Gastroesophageal sphincter (tissue), 4 donors: ENCODE measurements at regions not wholly inside any gene's neighbourhood (a gene's known extent, or its start where the extent isn't known, plus 50 kb on each side); places are given as distances from the start of the nearest gene placed in this dataset.

Experiments used
- ATAC-seq: fragments of 150-250 bp; one replicate; pipeline ENCODE4 v1.9.1; 2016; ENCODE audit warnings: mild to moderate bottlenecking, moderate library complexity
- H3K27ac ChIP-seq, 4 donors: fragments of 200-600 bp; sonication (generic) in 3 of 4; 1 replicate in 3 of 4; 2 replicates in 1 of 4; pipeline ENCODE4 v1.5.1; 2016 to 2019
- H3K27me3 ChIP-seq: fragments of 200-600 bp; sonication (generic); one replicate; pipeline ENCODE4 v1.5.1; 2019
- H3K36me3 ChIP-seq, 2 donors: fragments of 200-600 bp; sonication (generic); one replicate each; pipeline ENCODE4 v1.5.1; 2019; ENCODE audit warnings: control low read depth in 1 of 2
- H3K4me1 ChIP-seq, 3 donors: fragments of 200-600 bp; sonication (generic); 1 replicate in 2 of 3; 2 replicates in 1 of 3; pipeline ENCODE4 v1.5.1; 2016 to 2019; ENCODE audit warnings: control low read depth in 2 of 3
- H3K4me3 ChIP-seq, 2 donors: fragments of 200-600 bp; sonication (generic); one replicate each; pipeline ENCODE4 v1.5.1; 2019; ENCODE audit warnings: mild to moderate bottlenecking in 1 of 2, moderate library complexity in 1 of 2
- H3K9me3 ChIP-seq, 3 donors: fragments of 200-600 bp; sonication (generic); one replicate each; pipeline ENCODE4 v1.5.1; 2017 to 2019; ENCODE audit warnings: control low read depth in 2 of 3
- CTCF ChIP-seq, 4 experiments: fragments of 200-600 bp in 2 of 4; fragments of 450-650 bp in 2 of 4; sonication (generic) in 1 of 4; IDR thresholded peaks; one replicate each; pipeline ENCODE4 v1.5.1; 2017 to 2019; ENCODE audit warnings: antibody characterized with exemption in 4 of 4, mild to moderate bottlenecking in 2 of 4, moderate library complexity in 2 of 4
- EP300 ChIP-seq: sonication (generic); formaldehyde crosslinking; IDR thresholded peaks from one replicate; pipeline ENCODE4 v1.6.1; 2017; ENCODE audit warnings: antibody characterized with exemption, mild to moderate bottlenecking
- POLR2A ChIP-seq, 2 donors: fragments of 450-650 bp; IDR thresholded peaks; one replicate each; pipeline ENCODE4 v1.6.1; 2017; ENCODE audit warnings: antibody characterized with exemption in 2 of 2, mild to moderate bottlenecking in 2 of 2, moderate library complexity in 1 of 2
- POLR2AphosphoS5 ChIP-seq: sonication (generic); formaldehyde crosslinking; IDR thresholded peaks from one replicate; pipeline ENCODE4 v1.6.1; 2017; ENCODE audit warnings: antibody characterized with exemption
- WGBS, 2 donors: methylation state at CpG; one replicate each; pipeline ENCODE4 v1.1.5; 2018; ENCODE audit warnings: low coverage in 1 of 2; 5-methylcytosine and 5-hydroxymethylcytosine counted together

- Histone ChIP-seq H3K9me3 (peaks cover 0 to 10% (median 0%) of the 10 kb centered on the region in 3 donors), H3K4me3 (no peak overlapping the region), H3K4me1 (peaks cover 0 to 9% (median 0%) of the 10 kb centered on the region in 3 donors), H3K27me3 (no peaks in the 10 kb centered on the region), H3K27ac (no peak overlapping the region), H3K36me3 (no peaks in the 10 kb centered on the region)
- no peak for ATAC-seq
- WGBS, 2 donors = 73% methylated on average over 4 of the region's 4 CpGs; no CpG with 5 or more reads in 1 of the 2 donors
- TF ChIP-seq POLR2AphosphoS5 = no peak
- no peak for TF ChIP-seq POLR2A (IDR thresholded peaks at IDR 0.05)
- no peak for TF ChIP-seq EP300
- no peak for TF ChIP-seq CTCF (IDR thresholded peaks at IDR 0.05)
Observed at GRCh38 chr7:84799106-84799505, 387.8 kb downstream of the SEMA3D start.

GRCh38 chr7:84792231-84792893 lies 394.5 kb downstream of the SEMA3D start:
- WGBS, 2 donors = 86 to 95% methylated on average over 6 to 8 of the region's 8 CpGs
- H3K36me3 ChIP-seq = no peaks in the 10 kb centered on the region

GRCh38 chr7:84790882-84791281 lies 396.0 kb downstream of the SEMA3D start:
- WGBS, 2 donors = 19 to 80% methylated on average over 2 of the region's 2 CpGs
- TF ChIP-seq POLR2AphosphoS5 (no peak), EP300 (no peak), CTCF (IDR thresholded peaks at IDR 0.05) (no peak), POLR2A (IDR thresholded peaks at IDR 0.05) (no peak)

More at GRCh38 chr7:84792231-84792893, 394.5 kb downstream of the SEMA3D start:
- ATAC-seq = no peak
- H3K9me3 ChIP-seq = peaks cover 0 to 10% (median 0%) of the 10 kb centered on the region in 3 donors
- H3K4me1 ChIP-seq = peaks cover 0 to 8% (median 0%) of the 10 kb centered on the region in 3 donors
- TF ChIP-seq POLR2A (IDR thresholded peaks at IDR 0.05) (no peak), EP300 (no peak), CTCF (IDR thresholded peaks at IDR 0.05) (no peak), POLR2AphosphoS5 (no peak)
- no peaks in the 10 kb centered on the region for H3K27me3 ChIP-seq
- H3K4me3 ChIP-seq = no peak overlapping the region
- no peak overlapping the region for H3K27ac ChIP-seq

GRCh38 chr7:84786073-84786472 lies 400.8 kb downstream of the SEMA3D start:
- 78 to 79% methylated on average over 2 of the region's 2 CpGs for WGBS, 2 donors
- no peaks in the 10 kb centered on the region for H3K9me3 ChIP-seq
- peaks cover 0 to 14% (median 0%) of the 10 kb centered on the region in 3 donors for H3K4me1 ChIP-seq
- H3K4me3 ChIP-seq = no peak overlapping the region
- H3K36me3 ChIP-seq = no peaks in the 10 kb centered on the region
- ATAC-seq = no peak
- no peak overlapping the region for H3K27ac ChIP-seq
- no peaks in the 10 kb centered on the region for H3K27me3 ChIP-seq
- TF ChIP-seq EP300 = no peak
- no peak for TF ChIP-seq POLR2AphosphoS5
- TF ChIP-seq POLR2A (IDR thresholded peaks at IDR 0.05) = no peak
- TF ChIP-seq CTCF (IDR thresholded peaks at IDR 0.05) = no peak

More at GRCh38 chr7:84790882-84791281, 396.0 kb downstream of the SEMA3D start:
- Histone ChIP-seq H3K27me3 (no peaks in the 10 kb centered on the region), H3K36me3 (no peaks in the 10 kb centered on the region), H3K4me3 (no peak overlapping the region), H3K27ac (no peak overlapping the region), H3K4me1 (peaks cover 0 to 8% (median 0%) of the 10 kb centered on the region in 3 donors), H3K9me3 (peaks cover 0 to under 1% (median 0%) of the 10 kb centered on the region in 3 donors)
- ATAC-seq = peak; percentile 55

GRCh38 chr7:84784450-84784849 lies 402.4 kb downstream of the SEMA3D start:
- 92 to 93% methylated on average over 3 of the region's 3 CpGs for WGBS, 2 donors
- ATAC-seq = no peak
- no peak overlapping the region for H3K4me3 ChIP-seq
- no peaks in the 10 kb centered on the region for H3K9me3 ChIP-seq
- H3K27ac ChIP-seq = no peak overlapping the region
- no peaks in the 10 kb centered on the region for H3K36me3 ChIP-seq
- TF ChIP-seq EP300 (no peak), CTCF (IDR thresholded peaks at IDR 0.05) (no peak), POLR2AphosphoS5 (no peak), POLR2A (IDR thresholded peaks at IDR 0.05) (no peak)
- peaks cover 0 to 8% (median 0%) of the 10 kb centered on the region in 3 donors for H3K4me1 ChIP-seq
- H3K27me3 ChIP-seq = no peaks in the 10 kb centered on the region
